Sigmoid colon (tissue), 4 donors: ENCODE measurements at regions not wholly inside any gene's neighbourhood (a gene's known extent, or its start where the extent isn't known, plus 50 kb on each side); places are given as distances from the start of the nearest gene placed in this dataset.

Experiments used
- CTCF ChIP-seq, 4 experiments: fragments of 450-650 bp in 3 of 4; fragments of 200-600 bp in 1 of 4; IDR thresholded peaks; one replicate each; pipeline ENCODE4 v1.5.1; 2016 to 2019; ENCODE audit warnings: antibody characterized with exemption in 4 of 4, mild to moderate bottlenecking in 3 of 4, moderate library complexity in 2 of 4
- POLR2A ChIP-seq, 2 donors: fragments of 450-650 bp; IDR thresholded peaks; one replicate each; pipeline ENCODE4 v1.6.1; 2016; ENCODE audit warnings: antibody characterized with exemption in 2 of 2, mild to moderate bottlenecking in 2 of 2, moderate library complexity in 2 of 2
- POLR2AphosphoS5 ChIP-seq, 4 donors: sonication (generic); formaldehyde crosslinking; IDR thresholded peaks; one replicate each; pipeline ENCODE4 v1.6.1; 2017; ENCODE audit warnings: antibody characterized with exemption in 4 of 4

DNA sequence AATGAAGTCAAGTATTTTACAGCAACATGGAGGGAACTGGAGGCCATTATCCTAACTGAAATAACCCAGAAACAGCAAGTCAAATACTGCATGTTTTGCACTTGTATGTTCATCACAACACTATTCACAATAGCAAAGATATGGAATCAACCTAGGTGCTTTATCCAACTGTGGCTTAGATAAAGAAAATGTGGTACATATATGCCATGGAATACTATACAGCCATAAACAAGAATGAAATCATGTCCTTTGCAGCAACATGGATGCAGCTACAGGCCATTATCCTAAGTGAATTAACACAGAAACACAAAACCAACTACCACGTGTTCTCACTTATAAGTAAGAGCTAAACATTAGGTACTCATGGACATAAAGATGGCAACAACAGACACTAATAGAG lies 91.5 kb upstream of the E2F3 start:
- TF ChIP-seq POLR2AphosphoS5 (IDR thresholded peaks at IDR 0.05) (no peak), POLR2A (IDR thresholded peaks at IDR 0.05) (no peak), CTCF (IDR thresholded peaks at IDR 0.05) (no peak)
